ENCODE measurements at regions not wholly inside any gene's neighbourhood (a gene's known extent, or its start where the extent isn't known, plus 50 kb on each side); places are given as distances from the start of the nearest gene placed in this dataset.
A peak's percentile ranks its signal among the peaks of the same experiment; 100 is the strongest.

- TF ChIP-seq CTCF (conservative IDR thresholded peaks at IDR 0.05) = no peak
- peak overlapping the region; percentile 64; the same call in 1 of the 2 replicates for H3K27ac ChIP-seq
Observed at GRCh38 chr6:106872049-106872448, 102.5 kb downstream of the CD24 start.

- H3K27ac ChIP-seq = peak overlapping the region; percentile 2; the same call in 1 of the 2 replicates
- TF ChIP-seq CTCF (conservative IDR thresholded peaks at IDR 0.05) = no peak
Observed at GRCh38 chr6:106870824-106871717, 103.5 kb downstream of the CD24 start.

- no peak overlapping the region for H3K27ac ChIP-seq
- TF ChIP-seq CTCF (conservative IDR thresholded peaks at IDR 0.05) = no peak
Observed at GRCh38 chr6:106870069-106870468, 104.5 kb downstream of the CD24 start.

GRCh38 chr6:106869203-106869602 is 105.3 kb downstream of the CD24 start:
- no peak for TF ChIP-seq CTCF (conservative IDR thresholded peaks at IDR 0.05)
- no peak overlapping the region for H3K27ac ChIP-seq

- no peak for TF ChIP-seq CTCF (conservative IDR thresholded peaks at IDR 0.05)
- no peak overlapping the region for H3K27ac ChIP-seq
Observed at GRCh38 chr6:106866875-106867658, 107.5 kb downstream of the CD24 start.

GRCh38 chr6:106862858-106863257 is 111.7 kb downstream of the CD24 start:
- no peak overlapping the region for H3K27ac ChIP-seq
- TF ChIP-seq CTCF (conservative IDR thresholded peaks at IDR 0.05) = no peak

- TF ChIP-seq CTCF (conservative IDR thresholded peaks at IDR 0.05) = no peak
- no peak overlapping the region for H3K27ac ChIP-seq
Observed at GRCh38 chr6:106860940-106861339, 113.6 kb downstream of the CD24 start.

Data from VCaP (cell line).